RWPE1 (cell line): ENCODE measurements at regions not wholly inside any gene's neighbourhood (a gene's known extent, or its start where the extent isn't known, plus 50 kb on each side); places are given as distances from the start of the nearest gene placed in this dataset.
"Not testable (repeated sequence)": the region's sequence is repeated elsewhere in the genome, so short reads cannot be mapped to it uniquely, and the experiment has no call there.

ENCODE experiments used
- CTCF ChIA-PET: fragments of 350-600 bp; sonication (Branson Sonifier 250); formaldehyde crosslinking; extraction: SDS; loops from one replicate; lab custom pipeline; 2021; lab: Yijun Ruan, JAX
- POLR2A ChIA-PET: fragments of 400-600 bp; formaldehyde crosslinking; extraction: SDS; loops from one replicate; lab custom pipeline; 2020; ENCODE audit warnings: antibody characterized with exemption; ENCODE audit not compliant: low non-redundant PET; lab: Yijun Ruan, JAX
- DNase-seq: peaks from one replicate; pipeline ENCODE4 v3.0.0; 2012; ENCODE audit warnings: low spot score
- H3K27ac ChIP-seq: fragments of 450-650 bp; 2 replicates; pipeline ENCODE4 v1.5.1; 2017
- TF ChIP-seq, protein P1 (sequence below): fragments of 450-650 bp; conservative IDR thresholded peaks from 2 replicates; pipeline ENCODE4 v1.5.1; 2017; ENCODE audit warnings: low read depth, mild to moderate bottlenecking

DNA sequence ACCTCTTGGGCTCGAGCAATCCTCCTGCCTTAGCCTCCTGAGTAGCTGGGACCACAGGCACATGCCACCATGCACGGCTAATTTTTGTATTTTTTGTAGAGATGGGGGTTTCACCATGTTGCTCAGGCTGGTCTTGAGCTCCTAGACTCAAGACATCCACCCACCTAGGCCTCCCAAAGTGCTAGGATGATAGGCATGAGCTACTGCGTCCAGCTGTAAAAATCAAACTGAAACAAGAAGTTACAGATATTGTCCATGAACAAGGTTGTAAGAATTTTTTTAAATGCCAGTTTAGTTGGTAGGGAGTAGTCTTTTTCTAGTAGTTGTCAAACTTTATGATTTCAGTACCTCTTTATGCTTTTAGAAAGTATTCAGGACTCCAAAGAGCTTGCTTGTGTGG, 424.4 kb upstream of the PMFBP1 start:
- ChIA-PET CTCF (no interaction called here), POLR2A (interaction anchor here (0.6 kb wide), 1 partner anchor 158 kb away, joined by 3 read pairs; no protein-coding TSS in a partner anchor)
- H3K27ac ChIP-seq = no peak overlapping the region
- DNase-seq = no peak
- TF ChIP-seq, protein P1, sequence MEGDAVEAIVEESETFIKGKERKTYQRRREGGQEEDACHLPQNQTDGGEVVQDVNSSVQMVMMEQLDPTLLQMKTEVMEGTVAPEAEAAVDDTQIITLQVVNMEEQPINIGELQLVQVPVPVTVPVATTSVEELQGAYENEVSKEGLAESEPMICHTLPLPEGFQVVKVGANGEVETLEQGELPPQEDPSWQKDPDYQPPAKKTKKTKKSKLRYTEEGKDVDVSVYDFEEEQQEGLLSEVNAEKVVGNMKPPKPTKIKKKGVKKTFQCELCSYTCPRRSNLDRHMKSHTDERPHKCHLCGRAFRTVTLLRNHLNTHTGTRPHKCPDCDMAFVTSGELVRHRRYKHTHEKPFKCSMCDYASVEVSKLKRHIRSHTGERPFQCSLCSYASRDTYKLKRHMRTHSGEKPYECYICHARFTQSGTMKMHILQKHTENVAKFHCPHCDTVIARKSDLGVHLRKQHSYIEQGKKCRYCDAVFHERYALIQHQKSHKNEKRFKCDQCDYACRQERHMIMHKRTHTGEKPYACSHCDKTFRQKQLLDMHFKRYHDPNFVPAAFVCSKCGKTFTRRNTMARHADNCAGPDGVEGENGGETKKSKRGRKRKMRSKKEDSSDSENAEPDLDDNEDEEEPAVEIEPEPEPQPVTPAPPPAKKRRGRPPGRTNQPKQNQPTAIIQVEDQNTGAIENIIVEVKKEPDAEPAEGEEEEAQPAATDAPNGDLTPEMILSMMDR = no peak

DNA sequence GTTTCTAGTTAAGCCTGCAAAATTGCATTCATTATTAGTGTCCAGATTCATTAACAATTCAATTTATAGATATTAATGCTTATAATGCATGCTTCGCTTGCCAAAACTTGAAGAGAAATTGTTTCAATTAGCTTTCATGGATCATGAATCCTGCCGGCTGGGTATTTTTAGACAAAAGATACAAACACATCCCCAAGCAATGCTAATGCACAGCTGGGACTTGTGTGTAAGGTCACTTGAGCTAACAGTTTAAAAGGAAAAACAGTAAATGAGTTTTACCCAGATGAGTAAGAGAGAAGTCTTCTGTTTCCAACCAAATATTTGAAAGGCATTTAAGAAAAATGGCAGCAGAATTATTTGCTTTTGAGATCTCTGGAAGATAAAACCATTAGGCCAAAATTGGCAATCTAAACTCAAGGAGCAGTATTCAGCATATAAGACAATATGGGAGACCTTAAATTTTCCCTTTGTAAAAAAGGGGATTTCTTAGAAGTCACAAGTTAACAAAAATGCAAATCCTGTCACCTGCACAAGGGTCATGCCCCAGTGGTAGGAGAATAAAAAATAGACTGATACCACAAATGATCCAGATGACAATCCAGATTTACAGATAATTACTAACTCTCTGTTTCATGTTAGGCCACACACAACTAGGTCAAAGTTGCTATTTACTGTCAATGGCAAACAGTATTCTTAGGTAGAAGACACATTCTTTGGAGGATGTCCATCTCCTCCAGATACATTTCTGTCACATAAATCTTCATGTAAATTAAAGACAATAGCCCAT, 418.4 kb upstream of the PMFBP1 start:
- H3K27ac ChIP-seq = no peak overlapping the region
- POLR2A ChIA-PET = no interaction called here
- TF ChIP-seq, protein P1 = no peak
- DNase-seq = no peak
- CTCF ChIA-PET = interaction anchor here (0.7 kb wide), 1 partner anchor 13 kb away, joined by 3 read pairs; no protein-coding TSS in a partner anchor

DNA sequence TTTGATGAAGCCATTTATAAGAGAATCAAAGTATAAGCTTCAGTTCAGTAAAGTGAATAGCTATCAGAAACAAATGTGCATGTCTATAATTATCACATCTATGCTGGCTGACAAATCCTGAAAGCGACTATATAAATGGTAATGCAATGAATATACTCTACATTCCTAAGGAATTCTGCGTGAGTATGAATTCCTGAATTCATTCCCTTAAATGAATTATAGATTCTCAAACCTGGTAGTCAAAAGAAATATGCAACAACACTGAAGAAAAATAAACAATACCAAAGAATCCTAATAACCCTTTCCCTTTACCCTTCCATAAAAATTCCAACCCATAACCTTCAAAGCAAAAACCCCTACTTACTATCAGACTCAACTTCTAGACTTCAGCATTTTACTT, 416.6 kb upstream of the PMFBP1 start:
- POLR2A ChIA-PET = no interaction called here
- CTCF ChIA-PET = interaction anchor here (0.7 kb wide), 1 partner anchor 591 kb away, joined by 4 read pairs; no protein-coding TSS in a partner anchor
- no peak overlapping the region for H3K27ac ChIP-seq
- TF ChIP-seq, protein P1 = no peak
- no peak for DNase-seq

DNA sequence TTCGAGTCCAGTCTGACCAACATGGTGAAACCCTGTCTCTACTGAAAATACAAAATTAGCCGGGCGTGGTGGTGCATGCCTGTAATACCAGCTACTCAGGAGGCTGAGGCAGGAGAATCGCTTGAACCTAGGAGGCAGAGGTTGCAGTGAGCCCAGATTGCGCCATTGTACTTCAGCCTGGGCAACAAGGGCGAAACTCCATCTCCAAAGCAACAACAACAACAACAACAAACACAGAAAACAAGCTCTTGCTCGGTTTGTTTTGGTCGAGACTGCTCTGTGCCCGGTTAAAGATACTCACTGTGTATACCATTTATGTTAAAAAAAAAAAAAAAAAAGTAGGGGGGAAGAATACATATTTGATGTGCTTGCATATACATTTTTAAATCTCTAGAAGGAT, 406.1 kb upstream of the PMFBP1 start:
- H3K27ac ChIP-seq, DNase-seq, POLR2A ChIA-PET: not testable (repeated sequence)
- CTCF ChIA-PET = interaction anchor here (0.6 kb wide), 1 partner anchor 113 kb away, joined by 5 read pairs; no protein-coding TSS in a partner anchor

DNA sequence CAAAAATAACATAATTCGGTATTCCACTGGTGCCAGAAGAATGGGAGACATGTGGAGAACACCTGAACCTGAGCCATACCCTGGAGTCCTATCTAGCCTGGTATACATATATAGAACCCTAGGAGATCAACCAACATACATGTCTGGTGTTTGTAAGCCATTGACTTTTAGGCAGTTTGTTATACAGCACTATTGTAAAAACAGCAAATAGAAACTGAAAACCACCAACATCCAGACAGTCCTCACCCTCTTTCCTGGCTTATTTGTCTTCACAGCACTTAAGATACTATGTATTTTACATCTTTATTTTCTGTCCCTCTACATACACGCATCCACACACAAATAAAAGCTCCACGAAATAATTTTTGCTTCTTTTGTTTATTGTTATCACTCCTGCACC, 404.2 kb upstream of the PMFBP1 start:
- POLR2A ChIA-PET = no interaction called here
- no peak overlapping the region for H3K27ac ChIP-seq
- CTCF ChIA-PET = no interaction called here
- no peak for DNase-seq
- TF ChIP-seq, protein P1 = no peak

DNA sequence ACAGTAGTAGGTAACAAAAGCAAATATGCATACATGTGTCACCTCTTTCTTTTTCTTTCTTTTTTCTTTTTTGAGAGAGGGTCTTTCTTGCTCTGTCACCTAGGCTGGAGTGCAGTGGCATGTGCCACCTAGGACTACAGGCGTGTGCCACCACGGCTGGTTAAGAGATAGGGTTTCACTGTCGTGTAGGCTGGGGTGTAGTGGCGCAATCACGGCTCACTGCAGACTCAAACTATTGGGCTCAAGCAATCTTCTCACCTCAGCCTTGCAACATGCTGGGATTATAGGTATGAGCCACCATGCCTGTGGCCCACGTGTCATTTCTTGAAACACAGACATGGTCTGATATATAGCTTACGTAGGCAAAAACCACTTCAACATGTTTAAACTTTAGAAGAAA, 397.7 kb upstream of the PMFBP1 start:
- POLR2A ChIA-PET = no interaction called here
- CTCF ChIA-PET = no interaction called here
- H3K27ac ChIP-seq = no peak overlapping the region
- DNase-seq = no peak
- TF ChIP-seq, protein P1 = no peak

DNA sequence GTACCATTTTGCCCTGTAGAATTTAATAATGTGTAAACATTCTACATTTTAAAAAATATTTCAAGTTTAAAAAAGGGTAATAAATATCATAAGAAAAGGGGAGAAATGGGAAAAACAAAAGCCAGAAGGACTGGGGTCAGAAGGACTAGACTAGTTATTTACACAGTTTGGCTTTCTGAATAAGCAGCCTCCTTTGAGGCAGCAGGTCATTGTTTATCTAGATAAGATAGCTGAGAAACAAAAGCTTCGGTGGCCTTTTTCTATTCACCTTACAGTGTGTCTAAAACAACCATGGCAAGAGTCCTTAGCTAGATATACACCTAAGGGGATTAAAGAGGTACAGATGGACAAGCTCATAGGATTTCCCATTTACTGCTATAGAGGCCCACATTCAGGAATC, 396.5 kb upstream of the PMFBP1 start:
- TF ChIP-seq, protein P1 = no peak
- ChIA-PET CTCF (interaction anchor here (0.5 kb wide), 1 partner anchor 541 kb away, joined by 3 read pairs; no protein-coding TSS in a partner anchor), POLR2A (no interaction called here)
- no peak overlapping the region for H3K27ac ChIP-seq
- DNase-seq = no peak
